ENCODE measurements at regions not wholly inside any gene's neighbourhood (a gene's known extent, or its start where the extent isn't known, plus 50 kb on each side); places are given as distances from the start of the nearest gene placed in this dataset.
A peak's percentile ranks its signal among the peaks of the same experiment; 100 is the strongest.

GRCh38 chr6:1515280-1515679 is 94.4 kb upstream of the FOXC1 start:
- DNase-seq (ENCODE audit: low spot score), result no peak

DNA sequence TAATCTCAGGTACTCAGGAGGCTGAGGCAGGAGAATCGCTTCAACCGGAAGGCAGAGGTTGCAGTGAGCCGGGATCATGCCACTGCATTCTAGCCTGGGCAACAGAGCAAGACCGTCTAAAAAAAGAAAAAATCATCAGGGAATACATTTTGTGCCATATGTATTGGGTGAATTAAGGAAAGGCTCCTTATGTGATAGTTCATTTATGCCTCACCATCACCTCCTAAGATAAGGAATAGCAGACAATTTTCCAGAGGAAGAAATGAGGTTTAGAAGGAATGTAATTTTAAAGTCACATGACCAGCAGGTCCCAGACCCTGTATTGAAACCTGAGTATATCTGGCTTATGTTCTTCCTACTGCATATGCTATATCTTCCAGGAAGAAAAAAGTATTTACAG is 93.9 kb upstream of the FOXC1 start:
- no peak for DNase-seq (ENCODE audit: low spot score)

- DNase-seq (ENCODE audit: low spot score), result no peak
These were observed 92.8 kb upstream of the FOXC1 start for GRCh38 chr6:1516742-1517520.

- DNase-seq (ENCODE audit: low spot score), result no peak
These were observed 90.9 kb upstream of the FOXC1 start for GRCh38 chr6:1518855-1519254.

- no peak for DNase-seq (ENCODE audit: low spot score)
These were observed 90.1 kb upstream of the FOXC1 start for GRCh38 chr6:1519597-1519996.

DNA sequence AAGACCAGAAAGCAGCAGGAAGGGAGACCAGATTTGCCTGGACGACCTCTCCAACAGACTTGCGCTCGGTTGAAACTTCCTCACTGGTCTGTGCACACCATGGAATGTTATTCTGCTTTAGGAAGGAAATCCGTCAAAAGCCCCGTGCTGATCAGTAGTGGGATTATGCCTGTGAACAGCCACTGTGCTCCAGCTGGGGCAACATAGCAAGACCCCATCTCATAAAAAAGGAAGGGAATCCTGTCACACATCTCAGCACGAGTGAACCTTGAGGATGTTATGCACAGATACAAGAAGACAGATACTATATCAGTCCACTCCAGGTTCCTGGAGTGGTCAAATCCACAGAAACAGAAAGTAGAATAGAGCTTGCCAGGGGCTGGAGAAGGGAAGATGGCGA is 86.9 kb upstream of the FOXC1 start:
- DNase-seq (ENCODE audit: low spot score), result no peak

DNA sequence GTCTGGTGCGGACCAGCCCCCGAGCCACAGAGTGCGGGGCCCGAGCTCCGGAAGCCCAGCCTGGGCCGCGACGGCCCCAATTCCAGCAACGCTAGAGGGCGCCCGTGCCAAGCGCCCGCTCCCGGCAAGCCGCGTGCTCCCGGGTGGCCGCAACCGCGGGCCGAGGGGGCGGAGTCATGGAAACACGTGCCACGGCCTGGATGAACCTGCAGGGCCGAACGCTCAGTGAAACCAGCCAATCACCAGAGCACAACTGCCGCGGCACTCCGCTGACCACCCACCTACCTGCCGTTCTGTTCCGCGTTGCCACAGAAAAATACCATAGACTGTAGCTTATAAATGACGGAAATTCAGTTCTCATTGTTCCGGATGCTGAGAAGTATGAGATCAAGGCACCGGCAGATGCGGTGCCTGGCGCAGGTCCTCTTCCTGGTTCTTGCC is 85.7 kb upstream of the FOXC1 start:
- DNase-seq (ENCODE audit: low spot score), result peak; percentile 57

GRCh38 chr6:1525364-1526038 is 84.2 kb upstream of the FOXC1 start:
- DNase-seq (ENCODE audit: low spot score), result no peak

DNA sequence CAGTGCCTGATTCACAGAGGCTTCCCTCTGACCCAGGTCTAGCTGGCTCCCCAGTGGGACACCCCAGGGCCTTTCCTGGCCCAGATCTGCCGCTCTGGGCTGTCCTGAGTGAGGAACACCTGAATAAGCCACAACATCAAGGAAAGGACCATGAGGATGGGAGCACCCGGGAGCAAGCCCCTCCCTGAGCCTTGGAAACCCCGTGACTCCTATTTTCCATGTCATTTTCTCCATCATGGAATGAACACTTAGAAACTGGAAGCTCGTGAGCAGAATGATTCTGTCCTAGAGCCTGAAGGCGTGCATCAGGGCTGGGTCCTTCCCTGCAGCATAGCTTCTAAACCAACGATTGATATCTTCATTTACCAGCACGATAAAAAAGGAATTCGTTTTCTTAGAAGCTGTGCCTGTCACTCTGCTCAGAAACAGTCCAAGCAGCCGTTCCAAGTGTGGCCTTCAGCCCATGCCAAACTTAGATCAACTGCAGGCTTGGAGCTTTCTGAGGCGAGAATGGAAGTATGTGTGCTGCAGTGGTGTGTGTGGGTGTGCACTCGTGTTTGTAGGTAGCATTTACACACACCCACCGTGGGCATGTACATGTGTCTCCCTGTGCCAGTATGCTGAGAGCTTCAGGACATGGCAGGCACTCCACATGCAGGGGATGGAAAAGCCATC is 83.2 kb upstream of the FOXC1 start:
- DNase-seq (ENCODE audit: low spot score), result no peak

- DNase-seq (ENCODE audit: low spot score), result no peak
These were observed 82.7 kb upstream of the FOXC1 start for GRCh38 chr6:1527073-1527457.

GRCh38 chr6:1535295-1535694 is 74.4 kb upstream of the FOXC1 start:
- peak; percentile 34 for DNase-seq (ENCODE audit: low spot score)

GRCh38 chr6:1536526-1537429 is 72.9 kb upstream of the FOXC1 start:
- no peak for DNase-seq (ENCODE audit: low spot score)

GRCh38 chr6:1538369-1538768 is 71.3 kb upstream of the FOXC1 start:
- no peak for DNase-seq (ENCODE audit: low spot score)

DNA sequence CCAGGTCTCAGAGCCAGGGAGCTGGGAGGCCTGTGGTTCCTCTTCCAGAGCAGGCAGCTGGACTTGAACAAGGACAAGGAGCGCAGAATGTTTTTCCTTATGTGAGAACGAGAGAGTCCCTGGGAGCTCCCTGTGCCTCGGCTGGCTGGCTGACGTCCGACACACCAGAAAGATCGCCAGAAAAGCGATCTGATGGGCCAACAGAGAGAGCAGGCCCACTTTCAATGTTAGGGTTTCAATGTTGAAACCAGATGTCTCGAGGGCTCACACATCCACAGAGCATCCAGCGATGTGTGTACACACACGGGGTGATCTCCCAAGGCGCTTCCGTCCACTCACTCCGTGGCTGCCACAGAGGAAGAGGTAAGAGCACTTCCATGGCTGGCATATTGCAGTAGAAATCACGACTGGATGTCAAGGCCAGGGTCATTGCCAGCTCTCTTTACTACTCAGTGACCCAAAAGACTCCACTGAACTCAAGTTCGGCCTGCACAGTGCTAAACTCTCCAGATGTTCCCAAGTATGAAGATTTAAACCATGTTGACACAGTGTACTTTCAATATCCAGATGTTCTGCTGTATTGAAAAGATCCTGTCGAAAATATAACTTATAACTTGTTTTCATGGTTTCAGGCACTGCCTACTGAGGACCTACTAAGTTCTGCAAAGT is 70.8 kb upstream of the FOXC1 start:
- no peak for DNase-seq (ENCODE audit: low spot score)

- DNase-seq (ENCODE audit: low spot score), result no peak
These were observed 68.7 kb upstream of the FOXC1 start for GRCh38 chr6:1540864-1541521.

DNA sequence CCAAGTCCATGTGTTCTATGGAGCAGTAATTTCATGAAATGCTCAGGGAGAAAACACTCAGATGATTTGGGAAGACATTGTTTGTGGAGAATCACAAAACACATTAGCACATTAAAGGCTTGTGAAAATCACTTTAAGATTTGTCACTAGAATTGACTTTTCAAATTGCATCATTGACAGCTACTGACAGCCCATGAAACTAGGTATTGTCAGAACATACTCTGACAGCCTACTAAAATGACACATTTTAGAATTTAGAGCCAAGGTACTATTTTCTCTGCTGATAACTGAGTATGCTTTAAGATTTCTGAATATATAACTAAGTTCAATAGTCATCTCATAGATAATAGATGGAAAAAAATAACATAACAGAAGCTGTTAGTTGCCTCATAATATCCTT is 67.4 kb upstream of the FOXC1 start:
- DNase-seq (ENCODE audit: low spot score), result no peak

DNA sequence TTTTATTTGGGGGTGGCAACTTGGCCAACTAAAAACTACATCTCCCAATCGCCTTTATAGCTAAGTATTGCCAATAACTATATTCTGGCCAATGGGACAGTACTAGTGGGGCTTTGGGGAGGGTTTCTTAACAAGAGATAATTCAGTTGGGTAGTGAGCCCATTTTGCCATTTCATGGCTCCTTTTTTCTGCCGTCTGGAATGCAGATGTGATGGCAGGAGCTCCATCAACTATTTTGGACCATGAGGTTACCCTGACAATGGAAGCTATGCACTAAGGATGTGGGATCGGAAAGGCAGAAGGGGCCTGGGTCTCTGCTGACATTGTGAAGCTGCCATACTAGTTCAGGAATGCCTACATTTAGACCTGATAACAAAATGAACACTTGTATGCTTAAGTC is 67.0 kb upstream of the FOXC1 start:
- no peak for DNase-seq (ENCODE audit: low spot score)

- no peak for DNase-seq (ENCODE audit: low spot score)
These were observed 65.7 kb upstream of the FOXC1 start for GRCh38 chr6:1544000-1544399.

DNA sequence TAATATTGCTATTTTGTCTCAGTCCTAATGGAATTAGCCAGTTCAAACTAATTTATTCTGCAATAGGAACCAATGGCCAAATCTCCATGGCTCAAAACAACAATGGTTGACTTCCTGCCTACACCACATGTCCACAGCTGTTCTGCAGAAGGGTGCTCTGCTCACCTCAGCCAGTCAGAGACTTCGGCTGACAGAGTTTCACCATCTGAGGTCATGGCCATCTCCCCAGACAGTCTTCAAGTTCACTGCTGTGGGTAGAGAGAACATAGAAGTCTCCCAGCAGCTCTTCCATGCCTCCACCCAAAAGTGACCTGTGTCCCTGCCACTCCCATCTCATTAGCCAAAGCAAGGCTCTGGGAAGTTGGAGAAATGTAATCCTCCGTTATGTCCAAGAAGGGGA is 65.1 kb upstream of the FOXC1 start:
- no peak for DNase-seq (ENCODE audit: low spot score)

GRCh38 chr6:1545654-1546053 is 64.1 kb upstream of the FOXC1 start:
- no peak for DNase-seq (ENCODE audit: low spot score)

GRCh38 chr6:1547785-1548184 is 61.9 kb upstream of the FOXC1 start:
- DNase-seq (ENCODE audit: low spot score), result no peak

Measured in SW480 (cell line).